ENCODE measurements at regions not wholly inside any gene's neighbourhood (a gene's known extent, or its start where the extent isn't known, plus 50 kb on each side); places are given as distances from the start of the nearest gene placed in this dataset.

DNA sequence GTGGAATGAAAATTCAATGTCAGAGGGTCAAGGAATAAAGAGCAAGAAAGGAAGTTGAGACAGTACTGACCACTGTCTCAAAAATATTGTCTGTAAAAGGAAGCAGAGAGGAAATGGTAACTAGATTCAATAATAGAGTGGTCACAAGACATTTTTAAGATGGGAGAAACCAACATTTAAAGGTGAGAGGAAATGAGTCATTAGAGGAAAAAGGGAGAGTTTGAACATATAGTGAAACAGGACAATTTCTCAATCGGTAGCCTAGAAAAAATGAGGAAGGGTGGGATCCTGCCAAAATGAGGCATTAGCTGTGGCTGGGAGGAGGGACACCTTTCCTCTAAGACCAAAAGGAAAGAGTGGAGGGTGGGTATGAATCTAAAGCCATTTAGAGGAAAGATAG, 288.5 kb downstream of the SP3 start:
- TF ChIP-seq SPI1 (IDR thresholded peaks at IDR 0.05; ENCODE audit: low read depth, low read length) (no peak), PAX5 (IDR thresholded peaks at IDR 0.05; ENCODE audit: insufficient read depth, low read length, severe bottlenecking) (no peak), POU2F2 (IDR thresholded peaks at IDR 0.05; ENCODE audit: low read depth, low read length) (no peak)
- DNase-seq (ENCODE audit: insufficient read length, low spot score): no peak
- FAIRE-seq: no peak

DNA sequence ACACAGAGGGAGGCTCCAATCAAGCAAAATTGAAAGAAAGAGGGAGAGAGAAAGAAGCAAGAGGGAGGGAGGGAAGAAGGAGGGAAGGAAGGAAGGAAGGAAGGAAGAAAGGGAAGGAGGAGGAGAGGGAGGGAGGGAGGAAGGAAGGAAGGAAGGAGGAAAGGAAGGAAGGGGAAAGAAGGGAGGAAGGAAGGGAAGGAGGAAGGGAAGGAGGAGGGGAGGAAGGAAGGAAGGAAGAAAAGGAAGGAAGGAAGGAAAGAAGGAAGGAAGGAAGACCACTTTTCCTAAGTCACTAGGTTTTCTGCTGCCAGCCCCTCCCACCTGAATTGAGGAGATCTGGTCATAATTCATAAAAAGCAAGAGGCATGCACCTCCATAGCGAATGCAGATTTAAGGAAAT, 287.0 kb downstream of the SP3 start:
- no peak for FAIRE-seq
- TF ChIP-seq SPI1 (IDR thresholded peaks at IDR 0.05; ENCODE audit: low read depth, low read length) (no peak), POLR2AphosphoS5 (IDR thresholded peaks at IDR 0.05; ENCODE audit: low read depth, low read length) (no peak), TAF1 (IDR thresholded peaks at IDR 0.05; ENCODE audit: low read depth, low read length) (no peak), POU2F2 (IDR thresholded peaks at IDR 0.05; ENCODE audit: low read depth, low read length) (no peak), POLR2A (IDR thresholded peaks at IDR 0.05; ENCODE audit: low read depth, low read length) (no peak), PAX5 (IDR thresholded peaks at IDR 0.05; ENCODE audit: insufficient read depth, low read length, severe bottlenecking) (no peak)
- DNase-seq (ENCODE audit: insufficient read length, low spot score): no peak

DNA sequence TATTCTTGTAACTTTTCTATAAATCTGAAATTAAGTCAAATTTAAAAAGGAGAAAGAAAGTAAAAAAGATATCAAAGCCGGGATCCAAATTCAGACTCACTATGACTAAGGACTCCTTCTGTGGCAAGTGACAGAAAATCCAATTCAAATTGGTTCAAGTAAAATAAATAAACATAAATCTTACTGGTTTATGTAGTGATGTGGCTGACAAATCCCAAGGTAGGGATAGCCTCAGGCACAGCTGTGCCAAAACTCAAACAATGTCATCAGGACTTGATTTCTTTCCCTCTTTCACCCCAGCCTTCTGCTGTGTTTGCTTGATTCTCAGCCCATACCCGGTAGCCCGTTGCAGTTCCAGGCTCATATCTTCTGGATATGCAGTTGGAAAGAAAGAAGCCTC, 284.6 kb downstream of the SP3 start:
- no peak for DNase-seq (ENCODE audit: insufficient read length, low spot score)
- no peak for FAIRE-seq
- TF ChIP-seq TAF1 (IDR thresholded peaks at IDR 0.05; ENCODE audit: low read depth, low read length): no peak
- TF ChIP-seq POLR2AphosphoS5 (IDR thresholded peaks at IDR 0.05; ENCODE audit: low read depth, low read length): no peak
- TF ChIP-seq SPI1 (IDR thresholded peaks at IDR 0.05; ENCODE audit: low read depth, low read length): no peak
- TF ChIP-seq POLR2A (IDR thresholded peaks at IDR 0.05; ENCODE audit: low read depth, low read length): no peak
- no peak for TF ChIP-seq PAX5 (IDR thresholded peaks at IDR 0.05; ENCODE audit: insufficient read depth, low read length, severe bottlenecking)
- no peak for TF ChIP-seq POU2F2 (IDR thresholded peaks at IDR 0.05; ENCODE audit: low read depth, low read length)

DNA sequence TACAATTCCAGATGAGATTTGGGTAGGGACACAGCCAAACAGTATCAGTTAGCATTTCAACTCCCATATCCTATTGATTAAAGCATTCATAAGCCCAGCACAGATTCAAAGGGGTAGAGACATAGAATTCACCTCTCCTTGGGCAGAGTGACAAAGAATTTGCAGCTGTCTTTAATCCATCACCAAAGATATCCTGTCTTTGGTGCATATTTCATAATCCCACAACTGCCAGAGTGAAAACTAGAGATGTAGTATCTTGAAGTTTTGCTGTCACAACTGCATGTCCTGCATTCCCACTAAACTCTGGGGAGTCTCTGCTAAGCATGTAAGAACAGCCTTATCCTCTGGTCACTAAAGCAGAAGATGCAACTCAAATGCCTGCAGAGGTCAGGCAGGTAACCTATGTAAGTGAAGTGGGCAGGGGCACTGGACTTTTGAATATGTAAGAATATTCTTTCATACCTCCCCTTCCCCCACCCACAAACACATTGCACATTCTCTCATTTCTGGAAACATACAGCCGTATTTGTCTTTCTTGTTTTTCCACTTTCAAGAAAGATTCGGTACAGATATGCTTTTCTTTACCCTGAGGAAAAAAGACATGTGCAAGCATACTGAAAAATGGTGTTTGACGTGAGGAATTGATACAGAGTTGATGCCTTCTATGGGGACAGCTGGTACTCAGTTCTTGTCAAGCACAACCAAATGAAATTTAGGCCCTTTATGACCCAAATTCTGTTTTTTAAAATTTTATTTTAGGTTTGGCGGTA, 283.1 kb downstream of the SP3 start:
- DNase-seq (ENCODE audit: insufficient read length, low spot score): no peak
- FAIRE-seq: no peak

DNA sequence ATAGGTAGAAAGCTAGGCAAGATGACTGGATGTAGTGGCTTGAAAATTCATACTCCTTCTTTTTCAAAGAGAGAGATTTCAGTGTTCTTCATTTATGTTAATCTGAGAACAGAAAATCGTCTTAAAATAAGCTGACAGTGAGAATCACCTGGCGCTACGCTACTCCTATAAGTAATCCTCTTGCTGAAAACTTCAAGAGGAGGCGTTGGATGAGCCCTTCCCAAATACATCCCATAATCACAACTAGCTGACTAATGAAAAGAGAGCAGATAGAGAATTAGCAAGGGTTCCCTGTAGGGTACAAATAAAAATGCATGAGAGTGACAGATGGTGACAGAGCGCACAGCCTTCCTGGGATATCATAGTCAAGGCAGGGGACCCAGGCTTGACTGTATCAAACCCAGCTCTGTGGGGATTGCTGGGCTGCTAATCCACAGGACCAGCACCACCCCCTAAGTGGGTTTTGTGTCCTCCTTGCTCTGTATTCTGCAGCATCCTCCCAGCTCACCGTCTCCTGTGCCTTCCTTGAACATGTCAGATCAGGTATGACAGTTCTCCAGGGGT, 280.2 kb downstream of the SP3 start:
- no peak for DNase-seq (ENCODE audit: insufficient read length, low spot score)
- no peak for FAIRE-seq
- TF ChIP-seq TAF1 (IDR thresholded peaks at IDR 0.05; ENCODE audit: low read depth, low read length) (no peak), POLR2A (IDR thresholded peaks at IDR 0.05; ENCODE audit: low read depth, low read length) (no peak), SPI1 (IDR thresholded peaks at IDR 0.05; ENCODE audit: low read depth, low read length) (no peak), POLR2AphosphoS5 (IDR thresholded peaks at IDR 0.05; ENCODE audit: low read depth, low read length) (no peak)

More for the DNA sequence above, 283.1 kb downstream of the SP3 start:
- TF ChIP-seq PAX5 (IDR thresholded peaks at IDR 0.05; ENCODE audit: insufficient read depth, low read length, severe bottlenecking): no peak

DNA sequence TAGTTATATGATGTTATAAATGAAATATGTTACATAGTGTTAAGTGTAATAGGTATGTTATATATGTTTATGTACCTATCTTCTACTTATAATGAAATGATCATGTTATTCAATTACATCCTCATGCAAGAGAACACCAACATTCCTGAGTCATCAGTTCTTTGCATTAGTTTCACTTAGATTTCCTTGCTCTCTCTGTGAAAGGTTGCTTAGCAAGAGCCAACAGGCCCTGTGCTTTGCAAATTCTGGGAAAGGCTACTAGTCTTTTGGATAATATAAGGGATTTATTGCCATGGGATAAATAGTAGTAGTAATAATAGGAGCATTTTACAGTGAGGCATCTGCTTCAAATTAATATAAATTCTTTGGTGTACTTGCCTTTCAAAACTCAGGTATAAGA, 274.8 kb downstream of the SP3 start:
- TF ChIP-seq POU2F2 (IDR thresholded peaks at IDR 0.05; ENCODE audit: low read depth, low read length) (no peak), POLR2AphosphoS5 (IDR thresholded peaks at IDR 0.05; ENCODE audit: low read depth, low read length) (no peak)
- FAIRE-seq (no peak), DNase-seq (ENCODE audit: insufficient read length, low spot score) (no peak)

DNA sequence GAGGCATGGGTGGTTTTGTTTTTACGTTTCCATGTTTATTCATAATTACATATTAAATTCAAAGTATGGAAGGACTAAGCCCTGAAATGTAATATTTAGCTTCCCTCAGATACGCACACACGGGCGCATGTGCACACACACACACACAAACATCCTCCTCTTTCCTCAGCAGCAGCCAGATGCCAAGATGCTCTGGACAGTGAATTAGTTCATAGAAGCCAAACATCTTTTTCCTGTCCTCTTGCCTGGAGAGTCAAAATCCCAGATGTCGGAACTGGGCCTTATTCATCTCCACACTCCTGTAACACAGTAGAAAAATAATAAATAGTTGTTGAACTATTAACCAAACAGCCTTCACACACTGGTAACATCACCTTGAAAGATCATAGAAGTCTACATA, 273.1 kb downstream of the SP3 start:
- DNase-seq (ENCODE audit: insufficient read length, low spot score): no peak
- FAIRE-seq: no peak
- no peak for TF ChIP-seq SPI1 (IDR thresholded peaks at IDR 0.05; ENCODE audit: low read depth, low read length)
- no peak for TF ChIP-seq POU2F2 (IDR thresholded peaks at IDR 0.05; ENCODE audit: low read depth, low read length)
- no peak for TF ChIP-seq PAX5 (IDR thresholded peaks at IDR 0.05; ENCODE audit: insufficient read depth, low read length, severe bottlenecking)
- no peak for TF ChIP-seq TAF1 (IDR thresholded peaks at IDR 0.05; ENCODE audit: low read depth, low read length)
- TF ChIP-seq POLR2AphosphoS5 (IDR thresholded peaks at IDR 0.05; ENCODE audit: low read depth, low read length): no peak

DNA sequence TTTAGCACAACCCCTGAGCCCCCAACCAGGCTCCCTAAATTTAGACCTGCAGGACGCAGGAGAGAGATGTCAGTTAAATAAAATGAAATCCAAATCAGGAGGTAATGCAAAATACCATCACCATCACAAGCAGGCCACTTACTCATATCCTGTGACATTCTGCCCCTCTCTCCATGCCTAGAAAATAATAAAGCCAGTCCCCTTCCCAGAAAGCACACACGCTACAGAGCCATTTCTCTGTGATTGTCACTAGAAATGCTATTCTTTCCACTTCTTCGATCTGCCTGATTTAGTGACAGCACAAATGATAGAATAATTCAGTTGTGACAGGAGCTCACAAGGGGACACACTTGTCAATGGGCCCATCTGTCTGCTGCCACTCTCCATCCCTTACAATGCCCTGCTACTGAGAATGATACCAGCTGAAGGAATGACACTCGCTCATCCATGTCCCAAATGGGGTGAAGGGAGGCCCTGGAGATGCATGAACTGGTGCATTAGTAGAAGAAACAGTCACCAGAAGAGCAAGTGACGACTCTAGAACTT, 272.1 kb downstream of the SP3 start:
- TF ChIP-seq POU2F2 (IDR thresholded peaks at IDR 0.05; ENCODE audit: low read depth, low read length) (no peak), PAX5 (IDR thresholded peaks at IDR 0.05; ENCODE audit: insufficient read depth, low read length, severe bottlenecking) (no peak), SPI1 (IDR thresholded peaks at IDR 0.05; ENCODE audit: low read depth, low read length) (no peak), POLR2AphosphoS5 (IDR thresholded peaks at IDR 0.05; ENCODE audit: low read depth, low read length) (no peak), POLR2A (IDR thresholded peaks at IDR 0.05; ENCODE audit: low read depth, low read length) (no peak), TAF1 (IDR thresholded peaks at IDR 0.05; ENCODE audit: low read depth, low read length) (no peak)
- no peak for FAIRE-seq
- no peak for DNase-seq (ENCODE audit: insufficient read length, low spot score)

DNA sequence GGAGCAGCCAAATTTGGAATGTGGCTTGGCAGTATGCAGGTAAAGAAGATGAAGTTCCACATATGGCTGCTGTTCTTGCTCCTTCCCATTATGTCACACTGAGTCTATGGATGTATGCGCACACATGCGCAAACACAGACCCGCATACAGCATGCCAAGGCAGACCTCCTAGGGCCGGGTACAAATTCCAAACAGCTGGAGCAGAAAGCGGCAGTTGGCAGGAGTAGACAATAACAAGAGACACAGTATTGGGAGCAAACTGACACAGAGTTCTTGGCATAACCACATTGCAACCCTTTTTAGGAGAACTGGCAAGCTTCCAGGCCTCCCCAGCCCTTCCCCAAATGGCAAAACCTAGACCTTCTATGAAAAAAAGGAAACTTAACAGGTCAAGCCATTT, 268.9 kb downstream of the SP3 start:
- TF ChIP-seq POLR2AphosphoS5 (IDR thresholded peaks at IDR 0.05; ENCODE audit: low read depth, low read length) (no peak), POU2F2 (IDR thresholded peaks at IDR 0.05; ENCODE audit: low read depth, low read length) (no peak), POLR2A (IDR thresholded peaks at IDR 0.05; ENCODE audit: low read depth, low read length) (no peak), TAF1 (IDR thresholded peaks at IDR 0.05; ENCODE audit: low read depth, low read length) (no peak), SPI1 (IDR thresholded peaks at IDR 0.05; ENCODE audit: low read depth, low read length) (no peak), PAX5 (IDR thresholded peaks at IDR 0.05; ENCODE audit: insufficient read depth, low read length, severe bottlenecking) (no peak)
- no peak for FAIRE-seq
- no peak for DNase-seq (ENCODE audit: insufficient read length, low spot score)

DNA sequence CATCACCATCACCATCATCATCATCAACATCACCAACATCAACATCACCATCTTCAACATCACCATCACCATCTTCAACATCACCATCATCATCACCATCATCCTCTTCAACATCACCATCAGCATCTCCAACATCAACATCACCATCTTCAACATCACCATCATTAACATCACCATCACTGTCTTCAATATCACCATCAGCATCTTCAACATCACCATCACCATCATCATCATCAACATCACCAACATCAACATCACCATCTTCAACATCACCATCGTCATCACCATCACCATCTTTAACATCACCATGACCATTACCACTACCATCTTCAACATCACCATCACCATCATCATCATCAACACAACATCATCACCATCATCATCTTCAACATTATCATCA, 267.2 kb downstream of the SP3 start:
- DNase-seq (ENCODE audit: insufficient read length, low spot score) (no peak), FAIRE-seq (no peak)
- TF ChIP-seq TAF1 (IDR thresholded peaks at IDR 0.05; ENCODE audit: low read depth, low read length) (no peak), PAX5 (IDR thresholded peaks at IDR 0.05; ENCODE audit: insufficient read depth, low read length, severe bottlenecking) (no peak), POLR2A (IDR thresholded peaks at IDR 0.05; ENCODE audit: low read depth, low read length) (no peak), SPI1 (IDR thresholded peaks at IDR 0.05; ENCODE audit: low read depth, low read length) (no peak), POLR2AphosphoS5 (IDR thresholded peaks at IDR 0.05; ENCODE audit: low read depth, low read length) (no peak), POU2F2 (IDR thresholded peaks at IDR 0.05; ENCODE audit: low read depth, low read length) (no peak)

Measured in GM12891 (cell line).